ENCODE measurements at regions not wholly inside any gene's neighbourhood (a gene's known extent, or its start where the extent isn't known, plus 50 kb on each side); places are given as distances from the start of the nearest gene placed in this dataset.
"Not testable (repeated sequence)": the region's sequence is repeated elsewhere in the genome, so short reads cannot be mapped to it uniquely, and the experiment has no call there.

DNA sequence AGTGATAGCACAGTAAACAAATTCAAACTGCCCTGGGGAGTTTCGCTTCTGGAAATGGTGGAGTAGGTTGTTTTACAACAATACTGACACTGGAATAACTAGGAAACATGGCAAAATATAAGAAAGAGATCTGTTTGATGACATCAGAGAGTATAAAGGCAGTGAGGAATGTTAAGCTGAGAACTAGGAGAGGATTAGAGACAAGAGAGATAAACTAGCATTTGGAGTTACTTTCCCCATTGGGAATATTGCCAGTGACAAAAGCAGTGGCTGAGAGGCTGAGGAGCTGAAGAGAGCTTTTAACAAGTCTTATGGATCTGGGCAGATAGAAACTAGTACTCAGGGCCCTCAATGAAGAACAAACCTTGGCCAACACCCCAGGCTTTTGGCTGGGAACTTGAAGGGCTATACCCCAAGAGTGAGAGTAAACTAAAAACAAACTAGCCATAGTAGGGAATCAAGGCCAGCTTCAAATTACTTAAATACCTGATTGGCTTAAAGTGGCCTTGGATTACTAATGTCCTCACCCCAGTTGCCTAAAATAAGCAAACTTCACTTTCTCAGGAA, 280.4 kb downstream of the KLF13 start:
- DNase-seq: no peak

DNA sequence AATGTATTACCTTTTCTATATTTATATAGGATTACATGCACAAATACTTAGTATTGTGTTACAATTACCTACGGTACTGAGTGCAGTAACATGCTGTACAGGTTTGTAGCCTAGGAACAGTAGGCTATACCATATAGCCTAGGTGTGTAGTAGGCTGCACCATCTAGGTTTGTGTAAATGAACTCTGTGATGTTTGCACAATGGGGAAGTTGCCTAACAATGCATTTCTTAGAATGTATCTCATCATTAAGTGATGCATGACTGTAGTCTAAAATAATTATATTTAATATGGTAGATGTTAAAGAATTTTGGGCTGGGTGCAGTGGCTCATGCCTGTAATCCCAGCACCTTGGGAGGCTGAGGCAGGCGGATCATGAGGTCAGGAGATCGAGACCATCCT, 281.0 kb downstream of the KLF13 start:
- DNase-seq: no peak

DNA sequence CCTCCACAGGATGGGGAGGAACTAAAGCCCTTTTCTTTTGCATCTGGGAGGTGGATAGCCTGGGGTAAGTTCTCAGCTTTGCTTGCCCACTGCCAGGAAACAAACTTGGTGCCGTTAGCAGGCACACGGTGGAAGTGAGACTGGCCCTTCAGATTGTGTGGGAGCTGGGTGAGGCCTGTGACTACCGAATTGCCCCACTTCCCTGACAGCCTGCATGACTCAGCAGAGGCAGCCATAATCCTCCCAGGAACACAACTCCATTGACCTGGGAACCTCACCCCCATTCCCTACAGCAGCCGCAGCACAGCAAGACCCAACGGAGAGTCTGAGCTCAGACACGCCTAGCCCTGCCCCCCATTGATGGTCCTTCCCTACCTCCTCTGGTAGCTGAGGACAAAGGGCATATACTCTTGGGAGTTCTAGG, 282.6 kb downstream of the KLF13 start:
- DNase-seq: no peak

DNA sequence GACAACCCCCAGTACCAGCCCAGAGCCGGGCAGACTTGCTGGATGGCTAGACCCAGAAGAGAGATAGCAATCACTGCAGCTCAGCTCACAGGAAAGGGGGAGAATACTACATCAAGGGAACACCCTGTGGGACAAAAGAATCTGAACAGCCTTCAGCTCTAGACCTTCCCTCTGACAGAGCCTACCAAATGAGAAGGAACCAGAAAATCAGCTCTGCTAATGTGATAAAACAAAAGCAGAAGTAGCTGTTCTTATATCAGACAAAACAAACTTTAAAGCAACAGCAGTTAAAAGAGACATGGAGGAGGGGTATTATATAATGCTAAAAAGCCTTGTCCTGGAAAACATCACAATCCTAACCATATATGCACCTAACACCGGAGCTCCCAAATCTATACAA, 283.3 kb downstream of the KLF13 start:
- no peak for DNase-seq

GRCh38 chr15:31615643-31616415, 289.2 kb downstream of the KLF13 start:
- no peak for DNase-seq

DNA sequence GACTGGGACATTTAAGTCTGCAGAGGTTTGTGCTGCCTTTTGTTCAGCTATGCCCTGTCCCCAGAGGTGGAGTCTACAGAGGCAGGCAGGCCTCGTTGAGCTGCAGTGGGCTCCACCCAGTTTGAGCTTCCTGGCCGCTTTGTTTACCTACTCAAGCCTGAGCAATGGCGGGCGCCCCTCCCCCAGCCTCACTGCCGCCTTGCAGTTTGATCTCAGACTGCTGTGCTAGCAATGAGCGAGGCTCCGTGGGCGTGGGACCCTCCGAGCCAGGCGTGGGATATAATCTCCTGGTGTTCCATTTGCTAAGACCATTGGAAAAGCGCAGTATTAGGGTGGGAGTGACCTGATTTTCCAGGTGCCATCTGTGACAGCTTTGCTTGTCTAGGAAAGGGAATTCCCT, 296.7 kb downstream of the KLF13 start:
- not testable (repeated sequence) for DNase-seq

DNA sequence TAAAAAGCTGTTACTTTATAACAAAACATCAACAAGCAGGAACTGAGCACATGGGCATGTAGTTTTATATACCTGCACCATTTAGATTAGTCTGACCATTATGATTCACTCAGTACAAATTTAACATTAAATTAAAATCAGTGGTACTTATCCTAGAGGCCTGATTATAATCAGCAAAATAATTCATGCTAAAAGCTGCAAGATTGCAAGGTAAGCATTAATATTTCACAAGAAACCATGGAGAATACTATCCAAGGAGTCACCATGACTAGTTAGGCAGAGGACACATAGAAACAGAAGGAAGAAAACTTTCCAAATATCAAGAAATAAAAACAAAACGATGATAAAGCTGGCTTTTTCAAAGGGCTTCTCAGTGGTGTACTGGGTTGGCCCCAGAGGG, 297.5 kb downstream of the KLF13 start:
- not testable (repeated sequence) for DNase-seq

- DNase-seq: not testable (repeated sequence)
Observed at GRCh38 chr15:31635715-31636114, 309.1 kb downstream of the KLF13 start.

GRCh38 chr15:31636911-31637310, 310.3 kb downstream of the KLF13 start:
- not testable (repeated sequence) for DNase-seq

- not testable (repeated sequence) for DNase-seq
Observed at GRCh38 chr15:31643955-31644354, 317.3 kb downstream of the KLF13 start.

- DNase-seq: not testable (repeated sequence)
Observed at GRCh38 chr15:31644761-31645160, 318.1 kb downstream of the KLF13 start.

DNA sequence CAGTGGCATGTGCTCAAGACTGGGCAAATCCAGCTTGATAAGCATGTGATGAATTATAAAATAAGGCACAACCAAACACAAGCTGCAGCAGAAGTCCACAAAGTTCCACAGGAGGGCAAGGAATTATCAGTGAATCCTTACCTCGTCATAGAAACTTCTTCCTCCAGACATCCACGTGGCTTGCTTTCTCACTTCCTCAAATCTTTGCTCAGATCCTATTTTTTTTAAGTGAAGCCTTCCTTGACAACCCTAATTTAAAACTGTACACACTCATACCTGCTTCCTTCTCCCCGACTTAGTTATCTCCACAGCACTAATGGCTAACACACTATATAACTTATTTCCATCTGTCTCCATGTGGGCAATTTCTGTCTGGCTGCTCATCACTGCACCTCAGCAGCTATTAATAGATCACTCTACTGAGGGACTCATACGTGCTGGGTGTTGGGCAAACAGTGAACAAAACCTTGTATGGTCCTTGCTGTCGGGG, 320.7 kb downstream of the KLF13 start:
- not testable (repeated sequence) for DNase-seq

DNA sequence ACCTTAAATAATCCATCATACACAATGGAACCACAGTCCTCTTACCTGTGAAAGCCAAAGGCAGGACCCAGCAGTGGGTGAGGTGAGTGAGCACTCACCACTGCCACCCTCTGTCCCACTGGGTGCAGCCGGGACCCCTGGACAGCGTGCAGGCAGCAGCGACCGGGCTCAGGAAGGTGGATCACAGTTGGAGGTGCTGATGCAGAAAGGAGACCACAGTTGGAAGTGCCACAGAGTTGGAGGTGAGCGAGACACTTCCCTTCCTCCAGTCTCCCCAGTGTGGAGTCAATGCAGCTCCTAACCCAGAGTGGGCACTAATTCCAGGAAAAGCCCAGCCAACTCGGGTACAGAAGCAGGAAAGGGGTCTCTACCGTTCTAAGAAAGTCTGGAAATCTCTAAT, 323.0 kb downstream of the KLF13 start:
- DNase-seq: not testable (repeated sequence)

DNA sequence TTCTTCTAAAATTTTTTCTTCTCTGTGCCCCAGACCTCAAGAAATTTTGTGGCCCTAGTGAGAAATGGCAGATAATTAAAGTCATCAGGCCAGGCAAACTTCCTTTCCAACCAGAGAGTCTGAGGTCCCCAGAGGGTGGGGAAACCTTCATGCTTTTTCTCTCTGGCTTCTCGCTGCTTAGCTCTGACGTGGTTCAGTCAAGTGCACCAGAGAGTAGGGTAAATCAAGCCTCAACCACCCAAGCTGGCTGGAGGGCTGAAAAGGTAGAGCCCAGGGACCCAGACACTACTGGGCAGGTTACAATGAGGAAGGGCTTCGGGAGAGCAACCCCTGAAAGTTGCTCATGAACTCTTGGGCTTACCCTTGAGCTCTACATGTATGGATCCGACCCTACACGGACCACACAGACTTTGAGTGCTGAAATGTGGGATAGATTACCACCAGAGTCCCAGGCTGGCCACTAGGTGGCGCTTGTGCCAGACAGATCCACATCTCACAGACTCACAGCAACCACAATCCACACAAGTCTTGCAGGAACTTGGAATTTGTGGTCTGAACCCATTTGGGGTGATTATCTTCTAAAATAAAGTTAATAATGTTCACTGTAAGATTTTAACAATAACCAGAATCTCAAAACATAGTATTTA, 323.5 kb downstream of the KLF13 start:
- not testable (repeated sequence) for DNase-seq

GRCh38 chr15:31656915-31657314, 330.3 kb downstream of the KLF13 start:
- not testable (repeated sequence) for DNase-seq

- no peak for DNase-seq
Observed at GRCh38 chr15:31660816-31661215, 334.2 kb downstream of the KLF13 start.

- DNase-seq: not testable (repeated sequence)
Observed at GRCh38 chr15:31665732-31666131, 339.1 kb downstream of the KLF13 start.

GRCh38 chr15:31669158-31669908, 342.7 kb downstream of the KLF13 start:
- DNase-seq: not testable (repeated sequence)

DNA sequence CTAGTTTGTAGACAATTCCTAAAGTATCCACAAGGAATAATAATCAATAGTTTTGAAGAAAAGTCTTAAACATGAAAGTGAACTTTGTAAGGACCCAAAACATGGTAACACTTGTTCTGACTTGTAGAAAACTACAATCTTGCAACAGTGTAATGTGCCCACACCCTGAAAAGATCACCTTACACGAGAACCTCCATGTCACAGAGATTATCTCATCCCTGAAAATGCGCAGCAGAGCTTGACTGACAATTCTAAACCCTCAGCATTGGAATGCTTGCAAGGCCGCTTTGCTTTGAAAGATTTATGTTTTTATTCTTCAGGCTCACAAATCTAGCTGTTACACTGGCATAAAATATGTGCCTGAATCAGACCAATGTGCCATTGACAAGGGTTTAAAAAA, 346.6 kb downstream of the KLF13 start:
- DNase-seq: not testable (repeated sequence)

DNA sequence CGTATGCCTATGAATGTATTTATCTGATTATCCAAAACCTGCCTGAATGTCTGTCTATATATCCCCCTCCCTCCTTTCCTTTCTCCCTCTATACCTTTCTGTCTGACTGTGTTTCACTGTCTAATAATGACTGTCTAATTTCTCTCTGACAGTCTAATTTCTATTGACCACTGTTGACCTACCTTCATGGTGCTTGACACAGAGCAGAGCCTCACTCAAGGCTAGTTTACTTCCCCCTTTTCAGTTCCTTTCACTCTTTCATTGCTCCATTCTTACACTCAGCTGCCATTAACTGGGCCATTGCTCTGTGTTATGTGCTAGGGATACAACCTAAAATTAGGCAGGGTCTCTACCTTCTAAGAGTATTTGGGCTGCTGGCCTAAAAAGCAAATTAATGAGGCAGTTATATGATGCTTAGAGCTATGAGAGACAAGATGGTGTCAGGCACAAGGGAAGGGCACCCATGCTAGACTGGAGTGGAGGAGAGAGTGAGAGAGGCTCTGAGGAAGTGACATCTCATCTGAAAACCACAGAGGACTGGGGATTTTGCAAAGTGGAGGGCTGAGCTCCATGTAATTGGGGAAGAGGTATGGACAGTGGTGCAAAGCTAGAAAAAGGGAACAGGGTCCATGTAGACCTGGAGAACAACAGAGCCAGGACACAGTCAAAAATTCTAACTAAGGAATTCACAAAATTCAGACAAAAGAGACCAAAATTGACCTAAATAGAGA, 348.6 kb upstream of the CHRNA7 start:
- DNase-seq: not testable (repeated sequence)

DNA sequence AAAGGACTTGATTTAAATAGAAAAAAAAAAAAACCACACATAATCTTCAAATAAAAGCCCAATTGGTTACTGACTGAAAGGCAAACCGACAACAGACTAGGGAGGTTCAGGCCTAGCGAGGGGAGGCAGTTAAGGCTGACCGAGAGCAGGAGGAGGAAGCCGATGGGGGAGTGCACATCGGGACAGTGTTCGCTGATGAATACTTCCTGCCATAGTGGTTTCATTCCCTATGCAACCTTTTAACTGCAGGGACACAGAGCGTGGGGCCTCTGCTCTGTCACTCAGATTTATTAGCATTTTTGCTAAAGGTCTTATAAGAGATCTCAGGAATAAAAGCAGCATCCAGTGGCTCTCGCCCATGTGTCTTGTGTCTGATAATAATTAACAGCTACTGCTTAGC, 343.2 kb upstream of the CHRNA7 start:
- not testable (repeated sequence) for DNase-seq

GRCh38 chr15:31696509-31696908, 333.8 kb upstream of the CHRNA7 start:
- not testable (repeated sequence) for DNase-seq
